Endothelial cell of umbilical vein (primary cell): ENCODE measurements at regions not wholly inside any gene's neighbourhood (a gene's known extent, or its start where the extent isn't known, plus 50 kb on each side); places are given as distances from the start of the nearest gene placed in this dataset.

Source experiments
- BruUV-seq: library from RNA; stranded (reverse); fragments of 400-500 nt; replicated peaks from 2 replicates; lab custom pipeline; 2021; lab: Mats Ljungman, UMichigan
- CTCF ChIA-PET: fragments of 300-600, 350-600 bp; sonication (Branson Sonifier 250); formaldehyde crosslinking; loops from one replicate; lab custom pipeline; 2021; ENCODE audit warnings: antibody characterized with exemption, inconsistent platforms; lab: Charles Lee
- POLR2A ChIA-PET: fragments of 300-600, 350-600 bp; sonication (Branson Sonifier 250); formaldehyde crosslinking; loops from one replicate; lab custom pipeline; 2021; ENCODE audit warnings: antibody characterized with exemption, inconsistent platforms; lab: Charles Lee
- DNase-seq: peaks from one replicate; pipeline ENCODE4 v3.0.0-alpha.2; 2011; ENCODE audit warnings: low read depth, low spot score
- FAIRE-seq: peaks from 2 replicates; lab custom pipeline; 2011; peaks lifted over from hg19 to GRCh38; lab: Jason Lieb, UNC
- H2AFZ ChIP-seq: 2 replicates; pipeline ENCODE4 v1.6.0; 2012; ENCODE audit warnings: low read depth, low read length, control low read depth, inconsistent platforms
- H3K27ac ChIP-seq: 2 replicates; pipeline ENCODE4 v1.5.1; 2011; ENCODE audit warnings: low read depth, mild to moderate bottlenecking, control low read depth, low read length, moderate library complexity; ENCODE audit not compliant: insufficient read depth
- H3K27me3 ChIP-seq, 2 experiments: 2 replicates each; pipeline versions ENCODE4 v1.6.0 to v1.6.1; 2011; ENCODE audit warnings: low read length in 2 of 2, mixed read lengths in 1 of 2; ENCODE audit not compliant: control insufficient read depth in 2 of 2, insufficient read depth in 2 of 2
- H3K36me3 ChIP-seq, 2 experiments: 2 replicates in 1 of 2; 3 replicates in 1 of 2; pipeline ENCODE4 v1.5.1; 2011; ENCODE audit warnings: low read length in 2 of 2, mild to moderate bottlenecking in 1 of 2, moderate library complexity in 1 of 2; ENCODE audit not compliant: control insufficient read depth in 2 of 2, insufficient read depth in 2 of 2; ENCODE audit errors: extremely low read depth in 1 of 2
- H3K4me1 ChIP-seq: 3 replicates; pipeline ENCODE4 v1.5.1; 2011; ENCODE audit warnings: mild to moderate bottlenecking, low read length; ENCODE audit not compliant: control insufficient read depth, insufficient read depth; ENCODE audit errors: extremely low read depth
- H3K4me2 ChIP-seq: 2 replicates; pipeline ENCODE4 v1.6.1; 2011; ENCODE audit warnings: low read length, control low read depth, mixed read lengths; ENCODE audit not compliant: insufficient read depth
- H3K4me3 ChIP-seq, 3 experiments: fragments of 200-600 bp in 1 of 3; sonication (generic), shearing (Covaris generic) in 1 of 3; replicated peaks in 1 of 3; 2 replicates each; pipeline ENCODE4 v1.5.1; 2011 to 2016; ENCODE audit warnings: control low read depth in 3 of 3, low read length in 3 of 3, mild to moderate bottlenecking in 2 of 3, inconsistent platforms in 1 of 3, low read depth in 1 of 3, moderate library complexity in 1 of 3; ENCODE audit not compliant: insufficient read depth in 1 of 3
- H3K79me2 ChIP-seq: 2 replicates; pipeline ENCODE4 v1.6.0; 2012; ENCODE audit warnings: low read length, inconsistent platforms; ENCODE audit not compliant: control insufficient read depth, insufficient read depth
- H3K9ac ChIP-seq: replicated peaks from 2 replicates; pipeline ENCODE3; 2011; ENCODE audit warnings: low read length, control low read depth; ENCODE audit not compliant: insufficient read depth; ENCODE audit errors: extremely low read depth
- H3K9me1 ChIP-seq: replicated peaks from 3 replicates; pipeline ENCODE4 v1.6.0; 2011; ENCODE audit warnings: mild to moderate bottlenecking, low read length; ENCODE audit not compliant: control insufficient read depth, insufficient read depth; ENCODE audit errors: extremely low read depth
- H3K9me3 ChIP-seq: replicated peaks from 2 replicates; pipeline ENCODE4 v1.5.1; 2012; ENCODE audit warnings: low read length, inconsistent platforms; ENCODE audit not compliant: control insufficient read depth, insufficient read depth
- H4K20me1 ChIP-seq: replicated peaks from 2 replicates; pipeline ENCODE3; 2011; ENCODE audit warnings: mild to moderate bottlenecking, low read length; ENCODE audit not compliant: control insufficient read depth, insufficient read depth; ENCODE audit errors: extremely low read depth
- EZH2 ChIP-seq: IDR thresholded peaks from 2 replicates; pipeline ENCODE4 v1.6.1; 2012; ENCODE audit warnings: borderline replicate concordance, low read depth, mild to moderate bottlenecking, moderate library complexity, low read length, inconsistent platforms; ENCODE audit not compliant: severe bottlenecking
- FOS ChIP-seq: IDR thresholded peaks from 2 replicates; pipeline ENCODE4 v1.6.1; 2011; ENCODE audit warnings: mild to moderate bottlenecking, low read length, moderate library complexity, borderline replicate concordance; ENCODE audit not compliant: insufficient read depth
- GATA2 ChIP-seq: IDR thresholded peaks from 2 replicates; pipeline ENCODE4 v1.7.0; 2011; ENCODE audit warnings: low read depth, mild to moderate bottlenecking, moderate library complexity, mixed read lengths, low read length; ENCODE audit not compliant: insufficient read length, insufficient read depth
- JUN ChIP-seq: IDR thresholded peaks from 2 replicates; pipeline ENCODE4 v1.6.1; 2011; ENCODE audit warnings: borderline replicate concordance, low read depth; ENCODE audit not compliant: insufficient read length, insufficient read depth
- MYC ChIP-seq: IDR thresholded peaks from one replicate; pipeline ENCODE4 v1.6.1; 2011; ENCODE audit warnings: mild to moderate bottlenecking, low read depth, low read length
- POLR2A ChIP-seq: IDR thresholded peaks from 2 replicates; pipeline ENCODE4 v1.6.1; 2012; ENCODE audit warnings: low read depth, mild to moderate bottlenecking, control low read depth, low read length
- POLR2AphosphoS5 ChIP-seq: IDR thresholded peaks from 2 replicates; pipeline ENCODE4 v1.6.1; 2012; ENCODE audit warnings: low read depth, mild to moderate bottlenecking, control low read depth, low read length, moderate library complexity; ENCODE audit not compliant: insufficient read depth
- dilution Hi-C: fragments of 300-500 bp; cut with MboI; formaldehyde crosslinking; loops from one replicate; pipeline ENCODE4 v1.15.0; 2019; ENCODE audit warnings: low sequenced_read_pairs; ENCODE audit not compliant: extremely low pct_ligation_motif_present
- intact Hi-C: fragments of 100-400 bp; cut with micrococcal nuclease; formaldehyde crosslinking; loops from one replicate; pipeline ENCODE4 v1.10.0; 2022
- TF ChIP-seq, protein P1 (sequence below): IDR thresholded peaks from 2 replicates; pipeline ENCODE4 v1.6.1; 2011; ENCODE audit not compliant: insufficient read depth, insufficient read length
- TF ChIP-seq, protein P2 (sequence below), 2 donors: IDR thresholded peaks; 1 replicate in 1 of 2; 2 replicates in 1 of 2; pipeline ENCODE4 v1.5.1; 2011; ENCODE audit warnings: low read length in 2 of 2, mild to moderate bottlenecking in 2 of 2, moderate library complexity in 2 of 2, control low read depth in 1 of 2, inconsistent platforms in 1 of 2, low read depth in 1 of 2; ENCODE audit not compliant: insufficient read depth in 1 of 2; ENCODE audit errors: extremely low read depth in 1 of 2

DNA sequence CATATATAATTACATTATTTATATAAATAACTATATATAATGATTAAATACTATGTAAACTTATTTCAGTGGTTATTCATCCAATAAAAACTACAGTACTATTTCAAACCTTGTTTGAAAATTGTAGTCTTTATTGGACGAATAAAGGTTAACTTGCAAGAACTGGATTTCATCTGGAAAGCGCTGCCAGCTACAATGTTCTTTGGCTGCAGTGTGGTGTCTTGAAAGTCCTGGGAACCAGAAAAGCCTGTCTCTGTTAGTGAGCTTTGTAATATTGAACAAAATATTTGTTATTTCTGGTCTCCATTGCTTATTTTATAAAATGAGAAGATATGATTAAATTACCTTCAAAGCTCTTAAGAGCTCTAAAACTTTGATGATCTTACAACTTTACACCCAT lies 763.6 kb downstream of the ADGRL2 start:
- ChIA-PET CTCF (interaction anchor here (0.7 to 1.5 kb wide), 4 partner anchors 12 to 762 kb away, joined by 3 to 8 read pairs (median 4); no protein-coding TSS in a partner anchor), POLR2A (no interaction called here)
- peaks cover 11% of the 10 kb centered on the region for H3K4me1 ChIP-seq
- H3K4me3 ChIP-seq = no peak overlapping the region
- DNase-seq = no peak
- dilution Hi-C loops (no loop called here), intact Hi-C loops (loop anchor here (10.0 kb wide), 1 partner anchor 250 kb away; no protein-coding TSS in a partner anchor)
- no peak overlapping the region for H3K9ac ChIP-seq
- H4K20me1 ChIP-seq = no peaks in the 10 kb centered on the region
- FAIRE-seq = no peak
- no peaks in the 10 kb centered on the region for H3K36me3 ChIP-seq
- no peaks in the 10 kb centered on the region for H3K27me3 ChIP-seq
- no peak overlapping the region for H3K27ac ChIP-seq
- H3K9me1 ChIP-seq = no peaks in the 10 kb centered on the region
- H3K9me3 ChIP-seq = no peaks in the 10 kb centered on the region
- no TSS peak for BruUV-seq
- no peak for TF ChIP-seq EZH2
- TF ChIP-seq POLR2AphosphoS5 = no peak
- no peak for TF ChIP-seq MYC
- TF ChIP-seq, protein P1, sequence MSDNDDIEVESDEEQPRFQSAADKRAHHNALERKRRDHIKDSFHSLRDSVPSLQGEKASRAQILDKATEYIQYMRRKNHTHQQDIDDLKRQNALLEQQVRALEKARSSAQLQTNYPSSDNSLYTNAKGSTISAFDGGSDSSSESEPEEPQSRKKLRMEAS = no peak
- no peak for TF ChIP-seq POLR2A
- H3K4me2 ChIP-seq = peak overlapping the region; percentile 66
- H3K79me2 ChIP-seq = no peaks in the 10 kb centered on the region
- no peak overlapping the region for H2AFZ ChIP-seq

DNA sequence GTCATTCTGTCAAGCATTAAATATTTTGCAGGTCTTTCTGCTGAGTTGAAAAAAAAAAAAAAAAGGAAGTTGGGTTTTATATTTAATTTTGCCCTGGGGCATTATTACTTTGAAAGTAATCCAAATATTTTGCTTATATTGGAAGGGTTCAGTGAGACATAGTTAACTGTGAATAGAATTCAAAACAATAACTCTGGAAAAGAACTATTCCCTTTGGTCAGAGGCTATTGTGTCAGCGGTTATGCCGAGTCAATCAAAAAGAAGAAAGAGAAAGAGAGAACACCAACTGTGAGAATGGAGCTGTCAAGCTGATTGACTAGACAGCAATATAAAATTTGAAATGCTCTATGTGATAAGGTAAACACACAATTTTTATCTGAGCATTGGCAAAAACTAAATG lies 761.7 kb downstream of the ADGRL2 start:
- TF ChIP-seq MYC (no peak), FOS (no peak), EZH2 (no peak), POLR2A (no peak), POLR2AphosphoS5 (no peak), JUN (no peak), GATA2 (no peak)
- TF ChIP-seq, protein P1 = no peak
- TF ChIP-seq, protein P2, sequence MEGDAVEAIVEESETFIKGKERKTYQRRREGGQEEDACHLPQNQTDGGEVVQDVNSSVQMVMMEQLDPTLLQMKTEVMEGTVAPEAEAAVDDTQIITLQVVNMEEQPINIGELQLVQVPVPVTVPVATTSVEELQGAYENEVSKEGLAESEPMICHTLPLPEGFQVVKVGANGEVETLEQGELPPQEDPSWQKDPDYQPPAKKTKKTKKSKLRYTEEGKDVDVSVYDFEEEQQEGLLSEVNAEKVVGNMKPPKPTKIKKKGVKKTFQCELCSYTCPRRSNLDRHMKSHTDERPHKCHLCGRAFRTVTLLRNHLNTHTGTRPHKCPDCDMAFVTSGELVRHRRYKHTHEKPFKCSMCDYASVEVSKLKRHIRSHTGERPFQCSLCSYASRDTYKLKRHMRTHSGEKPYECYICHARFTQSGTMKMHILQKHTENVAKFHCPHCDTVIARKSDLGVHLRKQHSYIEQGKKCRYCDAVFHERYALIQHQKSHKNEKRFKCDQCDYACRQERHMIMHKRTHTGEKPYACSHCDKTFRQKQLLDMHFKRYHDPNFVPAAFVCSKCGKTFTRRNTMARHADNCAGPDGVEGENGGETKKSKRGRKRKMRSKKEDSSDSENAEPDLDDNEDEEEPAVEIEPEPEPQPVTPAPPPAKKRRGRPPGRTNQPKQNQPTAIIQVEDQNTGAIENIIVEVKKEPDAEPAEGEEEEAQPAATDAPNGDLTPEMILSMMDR (IDR thresholded peaks at IDR 0.05; ENCODE audit: extremely low read depth in 1 of 2, insufficient read depth in 1 of 2, low read depth in 1 of 2, low read length in 2 of 2) = no peak
- no peak overlapping the region for H2AFZ ChIP-seq
- POLR2A ChIA-PET = no interaction called here
- DNase-seq (peak; percentile 53), FAIRE-seq (no peak)
- H3K36me3 ChIP-seq = no peaks in the 10 kb centered on the region
- intact Hi-C loops (loop anchor here (10.0 kb wide), 1 partner anchor 248 kb away; no protein-coding TSS in a partner anchor), dilution Hi-C loops (no loop called here)
- H3K79me2 ChIP-seq = no peaks in the 10 kb centered on the region
- H3K9ac ChIP-seq = no peak overlapping the region
- CTCF ChIA-PET = no interaction called here
- no peak overlapping the region for H3K27ac ChIP-seq
- no peaks in the 10 kb centered on the region for H3K9me1 ChIP-seq
- no TSS peak for BruUV-seq
- H3K4me1 ChIP-seq = peaks cover 11% of the 10 kb centered on the region
- H3K27me3 ChIP-seq = no peaks in the 10 kb centered on the region
- H3K4me2 ChIP-seq = no peak overlapping the region
- no peaks in the 10 kb centered on the region for H4K20me1 ChIP-seq
- no peaks in the 10 kb centered on the region for H3K9me3 ChIP-seq
- H3K4me3 ChIP-seq = no peak overlapping the region
